GM23248 (cell line): ENCODE measurements at regions not wholly inside any gene's neighbourhood (a gene's known extent, or its start where the extent isn't known, plus 50 kb on each side); places are given as distances from the start of the nearest gene placed in this dataset.

Source experiments
- DNase-seq: peaks from one replicate; pipeline ENCODE4 v3.0.0-alpha.2; 2015
- H2AFZ ChIP-seq: fragments of 200-600 bp; sonication (generic); 2 replicates; pipeline ENCODE4 v1.6.1; 2016; ENCODE audit warnings: antibody characterized with exemption
- H3F3A ChIP-seq: fragments of 200-600 bp; sonication (generic); 2 replicates; pipeline ENCODE4 v1.6.1; 2016; ENCODE audit warnings: mild to moderate bottlenecking, antibody characterized with exemption, mixed run types; ENCODE audit not compliant: insufficient read depth
- H3K27ac ChIP-seq: fragments of 200-600 bp; sonication (generic); 2 replicates; pipeline ENCODE4 v1.5.1; 2016; ENCODE audit warnings: mild to moderate bottlenecking
- H3K27me3 ChIP-seq: fragments of 200-600 bp; sonication (generic); replicated peaks from 2 replicates; pipeline ENCODE4 v1.6.1; 2016; ENCODE audit warnings: mild to moderate bottlenecking; ENCODE audit not compliant: insufficient read depth
- H3K36me3 ChIP-seq: fragments of 200-600 bp; sonication (generic); 2 replicates; pipeline ENCODE4 v1.6.1; 2016; ENCODE audit warnings: low read depth, mild to moderate bottlenecking
- H3K4me1 ChIP-seq: fragments of 200-600 bp; sonication (generic); 2 replicates; pipeline ENCODE4 v1.6.1; 2016; ENCODE audit warnings: mild to moderate bottlenecking; ENCODE audit not compliant: insufficient read depth
- H3K4me2 ChIP-seq: fragments of 200-600 bp; sonication (generic); one replicate; pipeline ENCODE4 v1.6.1; 2016; ENCODE audit warnings: mild to moderate bottlenecking; ENCODE audit not compliant: unreplicated experiment
- H3K4me3 ChIP-seq: fragments of 200-600 bp; sonication (generic); 2 replicates; pipeline ENCODE4 v1.5.1; 2016; ENCODE audit warnings: mild to moderate bottlenecking
- H3K79me2 ChIP-seq: fragments of 200-600 bp; sonication (generic); 2 replicates; pipeline ENCODE4 v1.6.1; 2016; ENCODE audit warnings: mild to moderate bottlenecking; ENCODE audit not compliant: insufficient read depth
- H3K9ac ChIP-seq: fragments of 200-600 bp; sonication (generic); 2 replicates; pipeline ENCODE4 v1.6.1; 2016; ENCODE audit warnings: mild to moderate bottlenecking
- H3K9me2 ChIP-seq: fragments of 200-600 bp; sonication (generic); 2 replicates; pipeline ENCODE4 v1.6.1; 2016; ENCODE audit warnings: mixed run types, mild to moderate bottlenecking, moderate library complexity; ENCODE audit not compliant: insufficient read depth
- H3K9me3 ChIP-seq: fragments of 200-600 bp; sonication (generic); one replicate; pipeline ENCODE4 v1.6.1; 2017; ENCODE audit warnings: low read depth
- H4K20me1 ChIP-seq: fragments of 200-600 bp; sonication (generic); 2 replicates; pipeline ENCODE4 v1.6.0; 2016; ENCODE audit not compliant: insufficient read depth
- EZH2 ChIP-seq: fragments of 200-600 bp; sonication (generic); IDR thresholded peaks from 2 replicates; pipeline ENCODE4 v1.6.1; 2018; ENCODE audit warnings: antibody characterized with exemption, mild to moderate bottlenecking; ENCODE audit not compliant: insufficient read depth, poor library complexity, severe bottlenecking
- EZH2phosphoT487 ChIP-seq: fragments of 200-600 bp; sonication (generic); IDR thresholded peaks from 2 replicates; pipeline ENCODE4 v1.6.1; 2018; ENCODE audit warnings: antibody characterized with exemption, moderate library complexity, mild to moderate bottlenecking, low read depth; ENCODE audit not compliant: insufficient read depth
- WGBS, 2 experiments: methylation state at CpG; one replicate each; pipeline ENCODE4 v1.1.6; 2015 to 2017; ENCODE audit warnings: low lambda C conversion rate in 2 of 2, low coverage in 1 of 2; ENCODE audit errors: missing lambda C conversion rate in 2 of 2; 5-methylcytosine and 5-hydroxymethylcytosine counted together
- in situ Hi-C: fragments of 300-500 bp; cut with MboI; formaldehyde crosslinking; loops from 2 replicates; pipeline ENCODE4 v1.15.0; 2020

- no peak for DNase-seq
- no peaks in the 10 kb centered on the region for H3K27me3 ChIP-seq
- in situ Hi-C loops, result no loop called here
- no peaks in the 10 kb centered on the region for H3K79me2 ChIP-seq
- no peaks in the 10 kb centered on the region for H4K20me1 ChIP-seq
- TF ChIP-seq EZH2phosphoT487, result no peak
- TF ChIP-seq EZH2, result no peak
- WGBS, 2 experiments, result 30 to 40% methylated on average over 1 of the region's 1 CpG
- no peaks in the 10 kb centered on the region for H3K4me1 ChIP-seq
- H3K9me3 ChIP-seq, result no peaks in the 10 kb centered on the region
- no peak overlapping the region for H3K27ac ChIP-seq
- no peak overlapping the region for H3K4me2 ChIP-seq
- no peaks in the 10 kb centered on the region for H3F3A ChIP-seq
- no peak overlapping the region for H3K4me3 ChIP-seq
- no peak overlapping the region for H2AFZ ChIP-seq
- no peaks in the 10 kb centered on the region for H3K36me3 ChIP-seq
- no peak overlapping the region for H3K9ac ChIP-seq
- no peaks in the 10 kb centered on the region for H3K9me2 ChIP-seq
Observed at GRCh38 chr9:102135768-102136167, 397.3 kb upstream of the GRIN3A start.

- Histone ChIP-seq H2AFZ (no peak overlapping the region), H3K4me2 (no peak overlapping the region), H3K4me3 (no peak overlapping the region), H3K36me3 (no peaks in the 10 kb centered on the region), H3K9me2 (no peaks in the 10 kb centered on the region; the same call in 1 of the 2 replicates), H4K20me1 (no peaks in the 10 kb centered on the region), H3K9me3 (no peaks in the 10 kb centered on the region), H3K4me1 (no peaks in the 10 kb centered on the region), H3K27me3 (no peaks in the 10 kb centered on the region), H3K9ac (no peak overlapping the region), H3K27ac (no peak overlapping the region), H3F3A (no peaks in the 10 kb centered on the region), H3K79me2 (no peaks in the 10 kb centered on the region)
- TF ChIP-seq EZH2phosphoT487 (no peak), EZH2 (no peak)
- no peak for DNase-seq
- WGBS, 2 experiments, result 31 to 33% methylated on average over 3 of the region's 3 CpGs
- in situ Hi-C loops, result no loop called here
Observed at GRCh38 chr9:102124465-102124864, 386.0 kb upstream of the GRIN3A start.

GRCh38 chr9:102114557-102114956 lies 376.1 kb upstream of the GRIN3A start:
- DNase-seq, result no peak
- Histone ChIP-seq H3F3A (no peaks in the 10 kb centered on the region), H3K79me2 (no peaks in the 10 kb centered on the region), H3K36me3 (no peaks in the 10 kb centered on the region), H3K9ac (no peak overlapping the region), H4K20me1 (no peaks in the 10 kb centered on the region), H3K4me2 (no peak overlapping the region), H3K4me3 (no peak overlapping the region), H3K9me3 (no peaks in the 10 kb centered on the region), H2AFZ (no peak overlapping the region), H3K4me1 (no peaks in the 10 kb centered on the region), H3K27ac (no peak overlapping the region), H3K9me2 (no peaks in the 10 kb centered on the region), H3K27me3 (no peaks in the 10 kb centered on the region)
- in situ Hi-C loops, result no loop called here
- TF ChIP-seq EZH2phosphoT487 (no peak), EZH2 (no peak)

- DNase-seq, result no peak
- Histone ChIP-seq H3K4me1 (no peaks in the 10 kb centered on the region), H3K9ac (no peak overlapping the region), H3K4me2 (no peak overlapping the region), H2AFZ (no peak overlapping the region), H3K79me2 (no peaks in the 10 kb centered on the region), H3K9me2 (no peaks in the 10 kb centered on the region), H3K27me3 (no peaks in the 10 kb centered on the region), H3K9me3 (no peaks in the 10 kb centered on the region), H3F3A (no peaks in the 10 kb centered on the region), H4K20me1 (no peaks in the 10 kb centered on the region), H3K27ac (no peak overlapping the region), H3K4me3 (no peak overlapping the region), H3K36me3 (no peaks in the 10 kb centered on the region)
- WGBS, 2 experiments, result 26 to 29% methylated on average over 1 of the region's 1 CpG
- TF ChIP-seq EZH2phosphoT487, result no peak
- no peak for TF ChIP-seq EZH2
- in situ Hi-C loops, result no loop called here
Observed at GRCh38 chr9:102113191-102113590, 374.7 kb upstream of the GRIN3A start.

- Histone ChIP-seq H3K27me3 (no peaks in the 10 kb centered on the region), H3K36me3 (no peaks in the 10 kb centered on the region), H3K9me2 (no peaks in the 10 kb centered on the region), H3K4me2 (no peak overlapping the region), H3K9me3 (no peaks in the 10 kb centered on the region), H3K4me1 (no peaks in the 10 kb centered on the region), H3K9ac (no peak overlapping the region), H3K27ac (no peak overlapping the region), H2AFZ (no peak overlapping the region), H4K20me1 (no peaks in the 10 kb centered on the region), H3K79me2 (no peaks in the 10 kb centered on the region), H3K4me3 (no peak overlapping the region), H3F3A (no peaks in the 10 kb centered on the region)
- no peak for TF ChIP-seq EZH2
- no peak for TF ChIP-seq EZH2phosphoT487
- in situ Hi-C loops, result no loop called here
- WGBS, 2 experiments, result 23 to 33% methylated on average over 1 of the region's 1 CpG
- DNase-seq, result no peak
Observed at GRCh38 chr9:102106439-102106838, 368.0 kb upstream of the GRIN3A start.
